ENCODE measurements at regions not wholly inside any gene's neighbourhood (a gene's known extent, or its start where the extent isn't known, plus 50 kb on each side); places are given as distances from the start of the nearest gene placed in this dataset.

GRCh38 chr17:13281626-13282025 is 263.8 kb upstream of the ELAC2 start:
- H3K4me3 ChIP-seq (ENCODE audit: low read depth, low read length) = no peak overlapping the region
- no peak for TF ChIP-seq CTCF (conservative IDR thresholded peaks at IDR 0.05; ENCODE audit: low read depth, low read length)
- no peak for DNase-seq (ENCODE audit: low read depth)

- no peak for DNase-seq (ENCODE audit: low read depth)
- no peak overlapping the region for H3K4me3 ChIP-seq (ENCODE audit: low read depth, low read length)
- no peak for TF ChIP-seq CTCF (conservative IDR thresholded peaks at IDR 0.05; ENCODE audit: low read depth, low read length)
Measured at GRCh38 chr17:13273806-13274205, 256.0 kb upstream of the ELAC2 start.

GRCh38 chr17:13272296-13272695 is 254.5 kb upstream of the ELAC2 start:
- DNase-seq (ENCODE audit: low read depth) = no peak
- no peak for TF ChIP-seq CTCF (conservative IDR thresholded peaks at IDR 0.05; ENCODE audit: low read depth, low read length)

GRCh38 chr17:13268791-13269595 is 251.2 kb upstream of the ELAC2 start:
- DNase-seq (ENCODE audit: low read depth) = no peak
- H3K4me3 ChIP-seq (ENCODE audit: low read depth, low read length) = no peak overlapping the region
- no peak for TF ChIP-seq CTCF (conservative IDR thresholded peaks at IDR 0.05; ENCODE audit: low read depth, low read length)

More at GRCh38 chr17:13272296-13272695, 254.5 kb upstream of the ELAC2 start:
- no peak overlapping the region for H3K4me3 ChIP-seq (ENCODE audit: low read depth, low read length)

GRCh38 chr17:13266606-13267005 is 248.8 kb upstream of the ELAC2 start:
- TF ChIP-seq CTCF (conservative IDR thresholded peaks at IDR 0.05; ENCODE audit: low read depth, low read length) = no peak
- DNase-seq (ENCODE audit: low read depth) = no peak
- no peak overlapping the region for H3K4me3 ChIP-seq (ENCODE audit: low read depth, low read length)

- DNase-seq (ENCODE audit: low read depth) = no peak
- no peak overlapping the region for H3K4me3 ChIP-seq (ENCODE audit: low read depth, low read length)
- TF ChIP-seq CTCF (conservative IDR thresholded peaks at IDR 0.05; ENCODE audit: low read depth, low read length) = no peak
Measured at GRCh38 chr17:13265311-13265710, 247.5 kb upstream of the ELAC2 start.

GRCh38 chr17:13263746-13264145 is 245.9 kb upstream of the ELAC2 start:
- no peak for DNase-seq (ENCODE audit: low read depth)
- TF ChIP-seq CTCF (conservative IDR thresholded peaks at IDR 0.05; ENCODE audit: low read depth, low read length) = no peak
- H3K4me3 ChIP-seq (ENCODE audit: low read depth, low read length) = no peak overlapping the region
